H9 (cell line): ENCODE measurements at regions not wholly inside any gene's neighbourhood (a gene's known extent, or its start where the extent isn't known, plus 50 kb on each side); places are given as distances from the start of the nearest gene placed in this dataset.
A peak's percentile ranks its signal among the peaks of the same experiment; 100 is the strongest.

Experiments
- DNase-seq: peaks from one replicate; pipeline ENCODE4 v3.0.0-alpha.2; 2017
- H2AFZ ChIP-seq: one replicate; pipeline ENCODE4 v1.6.1; 2013; ENCODE audit warnings: mild to moderate bottlenecking, low read length, control low read depth, moderate library complexity
- H2AK5ac ChIP-seq: 2 replicates; pipeline ENCODE4 v1.6.1; 2013; ENCODE audit warnings: low read length, control low read depth, mixed read lengths; ENCODE audit not compliant: insufficient read length
- H2BK120ac ChIP-seq: one replicate; pipeline ENCODE4 v1.6.1; 2013; ENCODE audit warnings: low read depth, mild to moderate bottlenecking, low read length, control low read depth, inconsistent platforms; ENCODE audit not compliant: poor library complexity, severe bottlenecking
- H2BK12ac ChIP-seq: 2 replicates; pipeline ENCODE4 v1.6.1; 2013; ENCODE audit warnings: low read length, control low read depth, mixed read lengths, low read depth; ENCODE audit not compliant: insufficient read length
- H2BK15ac ChIP-seq: 2 replicates; pipeline ENCODE4 v1.6.1; 2013; ENCODE audit warnings: low read depth, low read length, control low read depth
- H2BK20ac ChIP-seq: one replicate; pipeline ENCODE4 v1.6.1; 2013; ENCODE audit warnings: low read depth, mild to moderate bottlenecking, low read length, control low read depth, inconsistent platforms; ENCODE audit not compliant: poor library complexity, severe bottlenecking
- H2BK5ac ChIP-seq: 2 replicates; pipeline ENCODE4 v1.6.1; 2013; ENCODE audit warnings: low read length, control low read depth, mixed read lengths; ENCODE audit not compliant: insufficient read length
- H3K14ac ChIP-seq: 2 replicates; pipeline ENCODE4 v1.6.1; 2013; ENCODE audit warnings: low read length, control low read depth; ENCODE audit not compliant: insufficient read depth
- H3K18ac ChIP-seq: 2 replicates; pipeline ENCODE4 v1.6.1; 2013; ENCODE audit warnings: low read depth, mild to moderate bottlenecking, mixed read lengths, low read length, control low read depth; ENCODE audit not compliant: insufficient read length
- H3K23ac ChIP-seq: 2 replicates; pipeline ENCODE4 v1.6.1; 2013; ENCODE audit warnings: low read length, control low read depth, mixed read lengths, low read depth; ENCODE audit not compliant: insufficient read length
- H3K23me2 ChIP-seq: 2 replicates; pipeline ENCODE4 v1.6.1; 2013; ENCODE audit warnings: low read depth, mild to moderate bottlenecking, mixed read lengths, low read length, control low read depth; ENCODE audit not compliant: insufficient read length, poor library complexity, severe bottlenecking
- H3K27ac ChIP-seq: 2 replicates; pipeline ENCODE4 v1.5.1; 2013; ENCODE audit warnings: low read length, control low read depth, mixed read lengths, low read depth; ENCODE audit not compliant: insufficient read length
- H3K27me3 ChIP-seq: 2 replicates; pipeline ENCODE4 v1.6.1; 2013; ENCODE audit warnings: low read length, control low read depth, inconsistent platforms; ENCODE audit not compliant: insufficient read depth
- H3K4ac ChIP-seq: 2 replicates; pipeline ENCODE4 v1.6.1; 2013; ENCODE audit warnings: low read depth, mild to moderate bottlenecking, control low read depth, inconsistent platforms, low read length, moderate library complexity
- H3K4me1 ChIP-seq: 2 replicates; pipeline ENCODE4 v1.6.1; 2013; ENCODE audit warnings: low read length, control low read depth, inconsistent platforms; ENCODE audit not compliant: insufficient read depth
- H3K4me2 ChIP-seq: 2 replicates; pipeline ENCODE4 v1.6.1; 2013; ENCODE audit warnings: low read length, control low read depth, mixed read lengths; ENCODE audit not compliant: insufficient read length, insufficient read depth
- H3K56ac ChIP-seq: 2 replicates; pipeline ENCODE4 v1.6.1; 2013; ENCODE audit warnings: low read depth, mild to moderate bottlenecking, mixed read lengths, low read length, control low read depth; ENCODE audit not compliant: insufficient read length
- H3K79me1 ChIP-seq: 2 replicates; pipeline ENCODE4 v1.6.1; 2013; ENCODE audit warnings: low read depth, mild to moderate bottlenecking, moderate library complexity, low read length, control low read depth, inconsistent platforms; ENCODE audit not compliant: insufficient read depth, poor library complexity, severe bottlenecking
- H3K79me2 ChIP-seq: 2 replicates; pipeline ENCODE4 v1.6.1; 2013; ENCODE audit warnings: low read length, control low read depth, inconsistent platforms; ENCODE audit not compliant: insufficient read depth
- H3K9ac ChIP-seq: 2 replicates; pipeline ENCODE4 v1.6.1; 2013; ENCODE audit warnings: low read length, control low read depth, mixed read lengths; ENCODE audit not compliant: insufficient read length; ENCODE audit errors: extremely low read depth
- H3K9me3 ChIP-seq: one replicate; pipeline ENCODE4 v1.6.1; 2013; ENCODE audit warnings: low read depth, low read length, inconsistent platforms; ENCODE audit not compliant: control insufficient read depth
- H3T11ph ChIP-seq: one replicate; pipeline ENCODE4 v1.6.1; 2013; ENCODE audit warnings: mild to moderate bottlenecking, low read length, control low read depth, inconsistent platforms
- H4K20me1 ChIP-seq: one replicate; pipeline ENCODE4 v1.6.1; 2013; ENCODE audit not compliant: control insufficient read depth, insufficient read length, insufficient read depth
- H4K5ac ChIP-seq: 2 replicates; pipeline ENCODE4 v1.6.1; 2013; ENCODE audit warnings: low read depth, mild to moderate bottlenecking, mixed read lengths, low read length, control low read depth; ENCODE audit not compliant: insufficient read length
- H4K8ac ChIP-seq: replicated peaks from 2 replicates; pipeline ENCODE4 v1.6.1; 2013; ENCODE audit warnings: low read length, control low read depth, mixed read lengths, low read depth; ENCODE audit not compliant: insufficient read length
- H4K91ac ChIP-seq: 2 replicates; pipeline ENCODE4 v1.6.1; 2013; ENCODE audit warnings: low read depth, mild to moderate bottlenecking, moderate library complexity, mixed read lengths, low read length, control low read depth; ENCODE audit not compliant: insufficient read length
- H3K27ac Mint-ChIP-seq, 3 experiments: 2 replicates in 2 of 3; 3 replicates in 1 of 3; pipeline ENCODE4 v1.8.0; 2020 to 2021; ENCODE audit warnings: mixed read lengths in 3 of 3, mild to moderate bottlenecking in 1 of 3, moderate library complexity in 1 of 3
- H3K27me3 Mint-ChIP-seq: 2 replicates; pipeline ENCODE4 v1.8.0; 2021; ENCODE audit warnings: low read depth, mild to moderate bottlenecking, moderate library complexity, mixed read lengths
- H3K36me3 Mint-ChIP-seq, 3 experiments: 2 replicates in 2 of 3; 3 replicates in 1 of 3; pipeline ENCODE4 v1.8.0; 2020 to 2021; ENCODE audit warnings: low read depth in 3 of 3, mixed read lengths in 3 of 3; ENCODE audit not compliant: insufficient read depth in 1 of 3
- H3K4me1 Mint-ChIP-seq, 2 experiments: 2 replicates each; pipeline ENCODE4 v1.8.0; 2020; ENCODE audit warnings: mixed read lengths in 2 of 2
- H3K4me3 Mint-ChIP-seq, 2 experiments: 2 replicates in 1 of 2; 3 replicates in 1 of 2; pipeline ENCODE4 v1.8.0; 2020 to 2021; ENCODE audit warnings: mild to moderate bottlenecking in 2 of 2, mixed read lengths in 2 of 2, moderate library complexity in 1 of 2
- H3K9me3 Mint-ChIP-seq, 2 experiments: 2 replicates in 1 of 2; 3 replicates in 1 of 2; pipeline ENCODE4 v1.8.0; 2020; ENCODE audit warnings: mild to moderate bottlenecking in 2 of 2, mixed read lengths in 2 of 2, moderate library complexity in 1 of 2
- WGBS: extraction: QIAGEN DNeasy Blood & Tissue Kit; methylation state at CpG from one replicate; pipeline ENCODE4 v1.1.7; 2013; ENCODE audit warnings: missing lambda C conversion rate, low lambda C conversion rate, mixed read lengths; ENCODE audit not compliant: insufficient read length; ENCODE audit errors: extremely low coverage; 5-methylcytosine and 5-hydroxymethylcytosine counted together
- TF ChIP-seq, protein P1 (sequence below): fragments of 200-600 bp; sonication (generic); conservative IDR thresholded peaks from 3 replicates; pipeline ENCODE4 v1.8.0; 2021; ENCODE audit warnings: antibody characterized with exemption, mild to moderate bottlenecking

DNA sequence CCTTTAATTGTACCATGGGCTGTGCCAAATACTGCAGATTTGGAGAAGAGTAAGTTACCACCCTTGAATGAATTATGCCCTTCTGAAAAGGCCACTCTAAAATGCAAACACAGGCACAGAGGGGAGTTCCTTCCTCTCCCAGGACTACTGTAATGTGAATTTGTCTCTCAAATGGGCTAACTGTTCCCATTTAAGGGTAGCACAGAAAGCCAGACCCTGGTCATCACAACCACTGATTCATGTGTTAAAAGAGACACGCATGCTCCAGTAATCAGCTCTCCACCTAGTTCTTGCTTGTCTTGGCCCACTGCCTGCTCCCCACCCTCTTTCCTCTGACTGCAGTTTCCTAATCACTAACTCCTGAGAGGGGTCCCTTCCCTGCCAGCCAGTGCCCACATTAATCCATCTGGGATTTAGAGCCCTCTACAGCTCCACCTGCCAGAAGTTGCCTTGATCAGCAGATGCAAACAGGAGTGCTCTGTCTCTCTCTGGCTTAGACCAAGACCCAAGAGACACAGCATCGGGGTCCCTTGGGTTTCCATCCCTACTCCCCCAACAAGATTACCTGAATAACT, 382.4 kb downstream of the TMEM167A start:
- WGBS = no CpG with 5 or more reads among the region's 2 CpGs
- Histone ChIP-seq H3K23me2 (no peaks in the 10 kb centered on the region), H2BK12ac (no peak overlapping the region), H4K5ac (no peak overlapping the region), H3K9ac (no peak overlapping the region), H3K79me1 (no peaks in the 10 kb centered on the region), H2AK5ac (no peak overlapping the region), H3K79me2 (no peaks in the 10 kb centered on the region), H3K27ac (no peak overlapping the region), H4K91ac (no peak overlapping the region), H2AFZ (no peak overlapping the region), H3K27me3 (no peaks in the 10 kb centered on the region), H3K23ac (no peak overlapping the region), H3K56ac (no peak overlapping the region), H3K4me2 (no peak overlapping the region), H3K4me1 (peaks cover 5% of the 10 kb centered on the region; the same call in 1 of the 2 replicates), H3K14ac (no peak overlapping the region), H2BK5ac (no peak overlapping the region), H4K8ac (no peak overlapping the region), H3K4ac (no peak overlapping the region), H2BK120ac (no peak overlapping the region), H2BK15ac (no peak overlapping the region), H3T11ph (no peak overlapping the region), H4K20me1 (no peaks in the 10 kb centered on the region), H3K18ac (no peak overlapping the region), H3K9me3 (no peaks in the 10 kb centered on the region), H2BK20ac (no peak overlapping the region)
- peaks cover 16 to 20% of the 10 kb centered on the region in 2 experiments for H3K4me1 Mint-ChIP-seq
- peak; percentile 35 for DNase-seq
- H3K27ac Mint-ChIP-seq = no peak overlapping the region; a peak in 1 of 7 replicates
- no peaks in the 10 kb centered on the region for H3K36me3 Mint-ChIP-seq
- TF ChIP-seq, protein P1, sequence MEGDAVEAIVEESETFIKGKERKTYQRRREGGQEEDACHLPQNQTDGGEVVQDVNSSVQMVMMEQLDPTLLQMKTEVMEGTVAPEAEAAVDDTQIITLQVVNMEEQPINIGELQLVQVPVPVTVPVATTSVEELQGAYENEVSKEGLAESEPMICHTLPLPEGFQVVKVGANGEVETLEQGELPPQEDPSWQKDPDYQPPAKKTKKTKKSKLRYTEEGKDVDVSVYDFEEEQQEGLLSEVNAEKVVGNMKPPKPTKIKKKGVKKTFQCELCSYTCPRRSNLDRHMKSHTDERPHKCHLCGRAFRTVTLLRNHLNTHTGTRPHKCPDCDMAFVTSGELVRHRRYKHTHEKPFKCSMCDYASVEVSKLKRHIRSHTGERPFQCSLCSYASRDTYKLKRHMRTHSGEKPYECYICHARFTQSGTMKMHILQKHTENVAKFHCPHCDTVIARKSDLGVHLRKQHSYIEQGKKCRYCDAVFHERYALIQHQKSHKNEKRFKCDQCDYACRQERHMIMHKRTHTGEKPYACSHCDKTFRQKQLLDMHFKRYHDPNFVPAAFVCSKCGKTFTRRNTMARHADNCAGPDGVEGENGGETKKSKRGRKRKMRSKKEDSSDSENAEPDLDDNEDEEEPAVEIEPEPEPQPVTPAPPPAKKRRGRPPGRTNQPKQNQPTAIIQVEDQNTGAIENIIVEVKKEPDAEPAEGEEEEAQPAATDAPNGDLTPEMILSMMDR = no peak
- no peaks in the 10 kb centered on the region for H3K9me3 Mint-ChIP-seq
- H3K27me3 Mint-ChIP-seq = no peaks in the 10 kb centered on the region
- no peak overlapping the region for H3K4me3 Mint-ChIP-seq
